Muscle of leg (tissue), 3 donors: ENCODE measurements at regions not wholly inside any gene's neighbourhood (a gene's known extent, or its start where the extent isn't known, plus 50 kb on each side); places are given as distances from the start of the nearest gene placed in this dataset.
"Not testable (repeated sequence)": the region's sequence is repeated elsewhere in the genome, so short reads cannot be mapped to it uniquely, and the experiment has no call there.

Source experiments
- DNase-seq: peaks from one replicate; pipeline ENCODE4 v3.0.0; 2013
- H3K27ac ChIP-seq: one replicate; pipeline ENCODE4 v1.5.1; 2013; ENCODE audit warnings: mild to moderate bottlenecking, low read length, control low read depth
- H3K27me3 ChIP-seq: one replicate; pipeline ENCODE4 v1.6.1; 2013; ENCODE audit warnings: low read length; ENCODE audit not compliant: control insufficient read depth, insufficient read depth
- H3K36me3 ChIP-seq: one replicate; pipeline ENCODE4 v1.6.1; 2013; ENCODE audit warnings: low read length; ENCODE audit not compliant: control insufficient read depth, insufficient read depth
- H3K4me1 ChIP-seq: one replicate; pipeline ENCODE4 v1.6.1; 2013; ENCODE audit warnings: low read length; ENCODE audit not compliant: control insufficient read depth, insufficient read depth
- H3K4me3 ChIP-seq: one replicate; pipeline ENCODE4 v1.5.1; 2013; ENCODE audit warnings: low read length, control low read depth
- H3K9me3 ChIP-seq: replicated peaks from 2 replicates; pipeline ENCODE4 v1.6.1; 2013; ENCODE audit warnings: low read depth, low read length; ENCODE audit not compliant: control insufficient read depth
- WGBS: methylation state at CpG from one replicate; pipeline ENCODE4 v1.1.5; 2013; ENCODE audit warnings: missing lambda C conversion rate; ENCODE audit not compliant: insufficient coverage; 5-methylcytosine and 5-hydroxymethylcytosine counted together

GRCh38 chr6:161657-162056, 130.6 kb upstream of the DUSP22 start:
- no CpG with 5 or more reads among the region's 2 CpGs for whole genome bisulfite sequencing
- not testable (repeated sequence) for DNase-seq, H3K36me3 ChIP-seq, H3K27me3 ChIP-seq, H3K4me1 ChIP-seq, H3K4me3 ChIP-seq, H3K9me3 ChIP-seq, H3K27ac ChIP-seq

DNA sequence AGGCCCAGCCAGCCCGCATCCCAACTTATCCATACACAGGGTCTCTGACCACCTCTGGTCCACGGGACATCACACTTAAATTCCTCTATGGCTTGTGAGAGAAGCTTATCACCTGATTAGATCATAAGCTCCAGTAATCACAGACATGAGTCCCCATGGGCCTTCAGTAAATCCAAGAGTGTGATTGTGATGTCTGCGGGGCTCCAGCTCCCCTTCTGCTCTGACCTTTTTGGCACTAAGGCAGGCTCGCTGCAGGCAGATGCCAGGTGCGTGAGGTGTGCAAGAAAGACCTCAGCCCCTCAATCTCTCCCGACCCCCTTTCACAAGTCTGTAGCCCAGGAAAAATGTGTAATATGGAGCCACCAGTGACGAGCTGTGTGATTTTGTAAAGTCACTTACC, 127.6 kb upstream of the DUSP22 start:
- Histone ChIP-seq H3K4me1 (no peaks in the 10 kb centered on the region), H3K9me3 (no peaks in the 10 kb centered on the region), H3K27ac (no peak overlapping the region), H3K27me3 (no peaks in the 10 kb centered on the region), H3K36me3 (no peaks in the 10 kb centered on the region), H3K4me3 (no peak overlapping the region)
- no peak for DNase-seq
- 50% methylated on average over 2 of the region's 7 CpGs for WGBS

DNA sequence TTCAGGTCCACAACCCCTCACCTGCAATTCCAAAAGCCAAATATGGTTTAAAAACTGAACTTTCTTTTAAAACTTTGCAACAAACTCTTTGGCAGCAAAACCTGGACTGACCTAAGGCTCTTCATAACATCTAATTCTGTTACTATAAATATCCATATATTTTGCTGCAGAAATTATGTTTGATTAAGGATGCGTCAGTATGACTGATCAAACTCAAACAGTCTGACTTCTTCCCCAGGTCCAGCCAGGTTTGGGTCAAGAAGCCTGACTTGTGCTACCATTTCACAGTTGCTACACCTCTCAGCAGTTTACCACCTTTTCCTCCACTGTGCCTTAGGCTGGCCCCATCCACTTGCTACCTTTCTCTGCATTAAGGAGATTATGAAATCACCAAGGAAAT, 127.0 kb upstream of the DUSP22 start:
- no peak for DNase-seq
- Histone ChIP-seq H3K36me3 (no peaks in the 10 kb centered on the region), H3K4me1 (no peaks in the 10 kb centered on the region), H3K27ac (no peak overlapping the region), H3K9me3 (no peaks in the 10 kb centered on the region), H3K4me3 (no peak overlapping the region), H3K27me3 (no peaks in the 10 kb centered on the region)
- WGBS = no CpG with 5 or more reads among the region's 1 CpG

- no peak overlapping the region for H3K27ac ChIP-seq
- no peaks in the 10 kb centered on the region for H3K36me3 ChIP-seq
- no peaks in the 10 kb centered on the region for H3K4me1 ChIP-seq
- H3K9me3 ChIP-seq = no peaks in the 10 kb centered on the region
- no peaks in the 10 kb centered on the region for H3K27me3 ChIP-seq
- peak; percentile 62 for DNase-seq
- no peak overlapping the region for H3K4me3 ChIP-seq
These were observed 126.4 kb upstream of the DUSP22 start for GRCh38 chr6:165906-166305.

- DNase-seq = peak; percentile 49
- no peak overlapping the region for H3K4me3 ChIP-seq
- no peaks in the 10 kb centered on the region for H3K9me3 ChIP-seq
- no peak overlapping the region for H3K27ac ChIP-seq
- H3K4me1 ChIP-seq = no peaks in the 10 kb centered on the region
- no peaks in the 10 kb centered on the region for H3K36me3 ChIP-seq
- no peaks in the 10 kb centered on the region for H3K27me3 ChIP-seq
- WGBS = no CpG with 5 or more reads among the region's 3 CpGs
These were observed 123.3 kb upstream of the DUSP22 start for GRCh38 chr6:168865-169455.

GRCh38 chr6:174036-174435, 118.3 kb upstream of the DUSP22 start:
- Histone ChIP-seq H3K9me3 (no peaks in the 10 kb centered on the region), H3K27me3 (no peaks in the 10 kb centered on the region), H3K4me3 (no peak overlapping the region), H3K4me1 (no peaks in the 10 kb centered on the region), H3K27ac (no peak overlapping the region), H3K36me3 (no peaks in the 10 kb centered on the region)
- WGBS = no CpG with 5 or more reads among the region's 1 CpG
- no peak for DNase-seq

DNA sequence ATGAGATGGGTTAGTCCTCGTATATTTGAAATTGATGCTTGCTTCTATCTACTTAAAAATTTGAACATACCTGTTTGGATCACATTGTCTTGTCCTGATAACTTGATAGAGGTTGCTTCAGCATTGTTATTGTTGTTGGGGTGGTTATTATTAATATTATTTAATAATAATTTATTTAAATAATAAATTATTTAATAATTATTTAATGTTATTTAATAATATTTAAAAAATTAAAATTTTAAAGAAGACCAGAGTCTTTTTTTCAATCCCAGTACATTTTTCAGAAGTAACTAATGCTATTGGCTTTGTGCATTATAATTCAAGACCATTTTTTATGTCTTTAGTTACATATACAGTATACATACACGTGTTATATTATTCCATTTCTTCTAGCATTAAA, 116.6 kb upstream of the DUSP22 start:
- no peak overlapping the region for H3K27ac ChIP-seq
- no peak for DNase-seq
- H3K36me3 ChIP-seq = no peaks in the 10 kb centered on the region
- no CpG with 5 or more reads among the region's 2 CpGs for WGBS
- no peaks in the 10 kb centered on the region for H3K4me1 ChIP-seq
- no peak overlapping the region for H3K4me3 ChIP-seq
- no peaks in the 10 kb centered on the region for H3K9me3 ChIP-seq
- H3K27me3 ChIP-seq = no peaks in the 10 kb centered on the region

- H3K27me3 ChIP-seq = no peaks in the 10 kb centered on the region
- no peak for DNase-seq
- H3K9me3 ChIP-seq = no peaks in the 10 kb centered on the region
- no peaks in the 10 kb centered on the region for H3K36me3 ChIP-seq
- no peak overlapping the region for H3K27ac ChIP-seq
- H3K4me3 ChIP-seq = no peak overlapping the region
- 90% methylated on average over 2 of the region's 7 CpGs for WGBS
- no peaks in the 10 kb centered on the region for H3K4me1 ChIP-seq
These were observed 115.5 kb upstream of the DUSP22 start for GRCh38 chr6:176766-177165.

GRCh38 chr6:178119-178518, 114.2 kb upstream of the DUSP22 start:
- no peaks in the 10 kb centered on the region for H3K36me3 ChIP-seq
- 94% methylated on average over 11 of the region's 11 CpGs for WGBS
- H3K4me3 ChIP-seq = no peak overlapping the region
- no peak for DNase-seq
- H3K27me3 ChIP-seq = no peaks in the 10 kb centered on the region
- H3K9me3 ChIP-seq = no peaks in the 10 kb centered on the region
- no peaks in the 10 kb centered on the region for H3K4me1 ChIP-seq
- H3K27ac ChIP-seq = no peak overlapping the region

GRCh38 chr6:178929-179328, 113.4 kb upstream of the DUSP22 start:
- not testable (repeated sequence) for H3K36me3 ChIP-seq, DNase-seq, H3K27ac ChIP-seq, H3K9me3 ChIP-seq, H3K4me1 ChIP-seq, H3K27me3 ChIP-seq, H3K4me3 ChIP-seq
- 89% methylated on average over 4 of the region's 5 CpGs for WGBS

DNA sequence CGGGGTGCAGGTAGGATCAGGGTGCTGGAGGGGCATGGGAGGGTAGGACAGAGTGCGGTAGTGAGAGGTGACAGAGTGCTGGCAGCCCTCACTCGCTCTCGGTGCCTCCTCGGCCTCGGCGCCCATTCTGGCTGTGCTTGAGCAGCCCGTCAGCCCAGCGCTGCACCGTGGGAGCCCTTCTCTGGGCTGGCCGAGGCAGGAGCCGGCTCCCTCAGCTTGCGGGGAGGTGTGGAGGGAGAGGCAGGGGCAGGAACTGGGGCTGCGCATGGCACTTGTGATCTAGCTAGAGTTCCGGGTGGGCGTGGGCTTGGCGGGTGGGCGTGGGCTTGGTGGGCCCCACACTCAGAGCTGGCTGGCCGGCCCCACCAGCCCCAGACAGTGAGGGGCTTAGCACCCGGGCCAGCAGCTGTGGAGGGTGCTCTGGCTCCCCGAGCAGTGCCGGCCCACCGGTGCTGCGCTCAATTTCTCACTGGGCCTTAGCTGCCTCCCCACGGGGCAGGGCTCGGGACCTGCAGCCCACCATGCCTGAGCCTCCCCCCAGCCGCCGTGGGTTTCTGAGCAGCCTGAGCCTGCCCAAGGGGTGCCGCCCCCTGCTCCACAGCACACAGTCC, 112.8 kb upstream of the DUSP22 start:
- 95% methylated on average over 27 of the region's 29 CpGs for WGBS

More for the DNA sequence above, 112.8 kb upstream of the DUSP22 start:
- Histone ChIP-seq H3K36me3 (no peaks in the 10 kb centered on the region), H3K27me3 (no peaks in the 10 kb centered on the region), H3K4me3 (no peak overlapping the region), H3K4me1 (no peaks in the 10 kb centered on the region), H3K27ac (no peak overlapping the region), H3K9me3 (no peaks in the 10 kb centered on the region)
- no peak for DNase-seq
